PC-9 (cell line): ENCODE measurements at regions not wholly inside any gene's neighbourhood (a gene's known extent, or its start where the extent isn't known, plus 50 kb on each side); places are given as distances from the start of the nearest gene placed in this dataset.

Source experiments
- BruUV-seq: library from RNA; stranded (reverse); fragments of 400-500 nt; replicated peaks from 2 replicates; lab custom pipeline; 2021; lab: Mats Ljungman, UMichigan
- CTCF ChIA-PET: fragments of 300-600 bp; sonication (Branson Sonifier 250); formaldehyde crosslinking; loops from one replicate; lab custom pipeline; 2022; ENCODE audit warnings: antibody characterized with exemption; lab: Charles Lee
- POLR2A ChIA-PET: fragments of 300-600 bp; sonication (Branson Sonifier 250); formaldehyde crosslinking; loops from one replicate; lab custom pipeline; 2022; ENCODE audit warnings: antibody characterized with exemption; ENCODE audit not compliant: unreplicated experiment; lab: Charles Lee
- DNase-seq, 2 experiments: peaks; one replicate each; pipeline versions ENCODE4 v3.0.0 to v3.0.0-alpha.2; 2015 to 2022; ENCODE audit warnings: mixed read lengths in 1 of 2
- H2AFZ ChIP-seq: fragments of 200-600 bp; sonication (generic); 2 replicates; pipeline ENCODE4 v1.8.1; 2017; ENCODE audit warnings: antibody characterized with exemption
- H3F3A ChIP-seq: fragments of 200-600 bp; sonication (generic); 2 replicates; pipeline ENCODE4 v1.8.1; 2017; ENCODE audit warnings: antibody characterized with exemption, mild to moderate bottlenecking, low read depth; ENCODE audit not compliant: insufficient read depth
- H3K27ac ChIP-seq: fragments of 200-600 bp; sonication (generic); 2 replicates; pipeline ENCODE4 v1.6.1; 2016; ENCODE audit warnings: mixed run types
- H3K27me3 ChIP-seq: fragments of 200-600 bp; sonication (generic); 2 replicates; pipeline ENCODE4 v1.6.1; 2016; ENCODE audit warnings: low read depth, mixed run types; ENCODE audit not compliant: insufficient read depth
- H3K36me3 ChIP-seq: fragments of 200-600 bp; sonication (generic); 2 replicates; pipeline ENCODE4 v1.6.1; 2016; ENCODE audit warnings: low read depth, mixed run types
- H3K4me1 ChIP-seq: fragments of 200-600 bp; sonication (generic); replicated peaks from 2 replicates; pipeline ENCODE4 v1.6.1; 2016; ENCODE audit warnings: mixed run types; ENCODE audit not compliant: insufficient read depth
- H3K4me2 ChIP-seq: fragments of 200-600 bp; sonication (generic); 2 replicates; pipeline ENCODE4 v1.6.1; 2017; ENCODE audit warnings: mixed run types
- H3K4me3 ChIP-seq: fragments of 200-600 bp; sonication (generic); 2 replicates; pipeline ENCODE4 v1.6.1; 2016; ENCODE audit warnings: mixed run types
- H3K79me2 ChIP-seq: fragments of 200-600 bp; sonication (generic); 2 replicates; pipeline ENCODE4 v1.6.1; 2017; ENCODE audit warnings: low read depth, mixed run types
- H3K9me2 ChIP-seq: fragments of 200-600 bp; sonication (generic); 2 replicates; pipeline ENCODE4 v1.8.1; 2017; ENCODE audit warnings: mild to moderate bottlenecking; ENCODE audit not compliant: insufficient read depth
- H3K9me3 ChIP-seq: fragments of 200-600 bp; sonication (generic); 2 replicates; pipeline ENCODE4 v1.8.1; 2016; ENCODE audit warnings: low read depth; ENCODE audit not compliant: insufficient read depth
- H4K20me1 ChIP-seq: fragments of 200-600 bp; sonication (generic); 2 replicates; pipeline ENCODE4 v1.8.1; 2017; ENCODE audit not compliant: insufficient read depth
- EZH2 ChIP-seq: fragments of 200-600 bp; sonication (generic); IDR thresholded peaks from 2 replicates; pipeline ENCODE4 v1.8.0; 2017; ENCODE audit warnings: antibody characterized with exemption, low read depth
- intact Hi-C: fragments of 100-400 bp; cut with micrococcal nuclease; formaldehyde crosslinking; loops from one replicate; pipeline ENCODE4 v1.10.0; 2022; ENCODE audit not compliant: unreplicated experiment
- TF ChIP-seq, protein P1 (sequence below): fragments of 200-600 bp; sonication (generic); conservative IDR thresholded peaks from 2 replicates; pipeline ENCODE4 v1.6.1; 2017; ENCODE audit warnings: mixed run types, antibody characterized with exemption, mild to moderate bottlenecking, moderate library complexity

DNA sequence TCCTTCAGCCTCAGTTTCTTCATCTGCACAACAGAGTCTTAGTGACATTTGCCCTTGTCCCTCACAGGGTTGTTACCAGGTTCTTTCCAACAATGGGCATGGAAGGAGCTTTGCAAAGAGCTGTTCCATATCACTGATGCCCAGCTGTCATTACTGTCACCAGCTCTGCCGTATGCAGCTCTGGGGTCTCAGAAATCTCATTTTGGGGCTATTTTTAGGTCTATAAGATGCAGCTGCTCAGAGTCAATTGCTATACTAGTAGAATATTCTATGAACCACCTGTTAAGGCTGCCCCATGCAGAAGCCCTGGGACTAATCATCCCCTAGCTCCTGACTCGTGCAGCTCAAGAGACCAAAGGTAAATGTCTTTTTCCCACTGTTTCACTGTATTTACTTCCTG lies 105.1 kb upstream of the TNPO1 start:
- Histone ChIP-seq H4K20me1 (no peaks in the 10 kb centered on the region), H3K9me2 (no peaks in the 10 kb centered on the region), H3K27me3 (no peaks in the 10 kb centered on the region), H3K79me2 (no peaks in the 10 kb centered on the region), H2AFZ (no peak overlapping the region), H3K4me1 (no peaks in the 10 kb centered on the region), H3F3A (no peaks in the 10 kb centered on the region), H3K4me3 (no peak overlapping the region), H3K36me3 (no peaks in the 10 kb centered on the region), H3K4me2 (no peak overlapping the region), H3K27ac (no peak overlapping the region), H3K9me3 (peaks cover 6% of the 10 kb centered on the region; the same call in 1 of the 2 replicates)
- TF ChIP-seq, protein P1, sequence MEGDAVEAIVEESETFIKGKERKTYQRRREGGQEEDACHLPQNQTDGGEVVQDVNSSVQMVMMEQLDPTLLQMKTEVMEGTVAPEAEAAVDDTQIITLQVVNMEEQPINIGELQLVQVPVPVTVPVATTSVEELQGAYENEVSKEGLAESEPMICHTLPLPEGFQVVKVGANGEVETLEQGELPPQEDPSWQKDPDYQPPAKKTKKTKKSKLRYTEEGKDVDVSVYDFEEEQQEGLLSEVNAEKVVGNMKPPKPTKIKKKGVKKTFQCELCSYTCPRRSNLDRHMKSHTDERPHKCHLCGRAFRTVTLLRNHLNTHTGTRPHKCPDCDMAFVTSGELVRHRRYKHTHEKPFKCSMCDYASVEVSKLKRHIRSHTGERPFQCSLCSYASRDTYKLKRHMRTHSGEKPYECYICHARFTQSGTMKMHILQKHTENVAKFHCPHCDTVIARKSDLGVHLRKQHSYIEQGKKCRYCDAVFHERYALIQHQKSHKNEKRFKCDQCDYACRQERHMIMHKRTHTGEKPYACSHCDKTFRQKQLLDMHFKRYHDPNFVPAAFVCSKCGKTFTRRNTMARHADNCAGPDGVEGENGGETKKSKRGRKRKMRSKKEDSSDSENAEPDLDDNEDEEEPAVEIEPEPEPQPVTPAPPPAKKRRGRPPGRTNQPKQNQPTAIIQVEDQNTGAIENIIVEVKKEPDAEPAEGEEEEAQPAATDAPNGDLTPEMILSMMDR: no peak
- no peak for TF ChIP-seq EZH2
- intact Hi-C loops: no loop called here
- no TSS peak for BruUV-seq
- ChIA-PET CTCF (no interaction called here), POLR2A (no interaction called here)
- DNase-seq: no peak

DNA sequence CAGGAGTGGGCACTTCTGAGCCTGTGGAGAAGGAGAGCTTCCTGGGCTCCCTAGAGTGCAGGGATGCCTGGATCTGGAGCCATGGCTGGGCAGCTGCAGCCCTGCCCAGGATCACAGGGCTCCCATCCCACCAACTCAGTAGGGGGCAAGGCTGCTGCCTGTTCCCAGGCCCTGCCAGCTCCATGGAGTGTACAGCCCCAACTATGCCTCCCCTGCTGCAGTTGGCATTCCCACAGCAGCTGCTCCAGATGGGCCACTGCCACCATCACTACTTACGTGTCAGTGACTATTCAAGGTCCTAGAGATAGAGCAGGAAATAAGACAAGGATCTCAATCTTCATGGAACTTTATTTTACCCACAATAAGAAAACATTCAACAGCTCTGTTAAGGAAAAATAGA lies 107.1 kb upstream of the TNPO1 start:
- DNase-seq: no peak
- Histone ChIP-seq H3K9me3 (peaks cover 6% of the 10 kb centered on the region; the same call in 1 of the 2 replicates), H2AFZ (no peak overlapping the region), H3K9me2 (no peaks in the 10 kb centered on the region), H3F3A (no peaks in the 10 kb centered on the region), H3K4me3 (no peak overlapping the region), H4K20me1 (no peaks in the 10 kb centered on the region), H3K4me2 (no peak overlapping the region), H3K27ac (no peak overlapping the region), H3K27me3 (no peaks in the 10 kb centered on the region), H3K36me3 (no peaks in the 10 kb centered on the region), H3K79me2 (no peaks in the 10 kb centered on the region), H3K4me1 (no peaks in the 10 kb centered on the region)
- POLR2A ChIA-PET: no interaction called here
- no peak for TF ChIP-seq EZH2
- TF ChIP-seq, protein P1: no peak
- CTCF ChIA-PET: no interaction called here
- BruUV-seq: no TSS peak
- intact Hi-C loops: no loop called here

DNA sequence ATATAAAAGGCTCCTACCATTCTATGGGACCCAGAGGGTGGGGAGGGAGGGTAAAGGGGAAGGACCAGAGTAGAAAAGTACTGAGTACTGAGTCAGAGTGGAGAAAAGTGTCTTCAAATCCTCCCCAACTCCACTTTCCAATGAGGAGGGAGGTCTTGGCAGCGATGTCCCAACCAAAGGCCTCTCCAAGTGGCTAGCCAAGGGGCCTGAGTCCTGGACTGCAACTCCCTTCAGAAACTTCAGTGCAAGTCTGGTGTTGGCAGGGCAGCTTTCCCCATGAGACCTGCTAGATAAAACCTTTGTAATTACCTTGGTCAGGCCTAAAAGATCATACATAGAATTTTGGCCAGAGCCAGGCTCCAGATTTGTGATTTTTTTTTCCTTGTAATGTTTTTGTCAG lies 111.3 kb upstream of the TNPO1 start:
- Histone ChIP-seq H3K9me2 (no peaks in the 10 kb centered on the region), H3K4me3 (no peak overlapping the region), H4K20me1 (no peaks in the 10 kb centered on the region), H3K27me3 (no peaks in the 10 kb centered on the region), H3K4me1 (no peaks in the 10 kb centered on the region), H3K27ac (no peak overlapping the region), H3F3A (no peaks in the 10 kb centered on the region), H3K79me2 (no peaks in the 10 kb centered on the region), H2AFZ (no peak overlapping the region), H3K4me2 (no peak overlapping the region), H3K9me3 (peaks cover 6% of the 10 kb centered on the region; the same call in 1 of the 2 replicates), H3K36me3 (no peaks in the 10 kb centered on the region)
- no TSS peak for BruUV-seq
- ChIA-PET POLR2A (no interaction called here), CTCF (no interaction called here)
- no peak for DNase-seq
- TF ChIP-seq, protein P1: no peak
- TF ChIP-seq EZH2: no peak
- intact Hi-C loops: no loop called here
